IPS-18c (cell line): ENCODE measurements at regions not wholly inside any gene's neighbourhood (a gene's known extent, or its start where the extent isn't known, plus 50 kb on each side); places are given as distances from the start of the nearest gene placed in this dataset.

Source experiments
- H3K4me3 ChIP-seq: 2 replicates; pipeline ENCODE4 v1.7.0; 2013; ENCODE audit warnings: low read depth, mild to moderate bottlenecking, low read length, moderate library complexity; ENCODE audit not compliant: insufficient read depth
- H3K9me3 ChIP-seq: one replicate; pipeline ENCODE4 v1.6.1; 2013; ENCODE audit warnings: mild to moderate bottlenecking, low read length, moderate library complexity; ENCODE audit not compliant: control insufficient read depth, insufficient read depth

DNA sequence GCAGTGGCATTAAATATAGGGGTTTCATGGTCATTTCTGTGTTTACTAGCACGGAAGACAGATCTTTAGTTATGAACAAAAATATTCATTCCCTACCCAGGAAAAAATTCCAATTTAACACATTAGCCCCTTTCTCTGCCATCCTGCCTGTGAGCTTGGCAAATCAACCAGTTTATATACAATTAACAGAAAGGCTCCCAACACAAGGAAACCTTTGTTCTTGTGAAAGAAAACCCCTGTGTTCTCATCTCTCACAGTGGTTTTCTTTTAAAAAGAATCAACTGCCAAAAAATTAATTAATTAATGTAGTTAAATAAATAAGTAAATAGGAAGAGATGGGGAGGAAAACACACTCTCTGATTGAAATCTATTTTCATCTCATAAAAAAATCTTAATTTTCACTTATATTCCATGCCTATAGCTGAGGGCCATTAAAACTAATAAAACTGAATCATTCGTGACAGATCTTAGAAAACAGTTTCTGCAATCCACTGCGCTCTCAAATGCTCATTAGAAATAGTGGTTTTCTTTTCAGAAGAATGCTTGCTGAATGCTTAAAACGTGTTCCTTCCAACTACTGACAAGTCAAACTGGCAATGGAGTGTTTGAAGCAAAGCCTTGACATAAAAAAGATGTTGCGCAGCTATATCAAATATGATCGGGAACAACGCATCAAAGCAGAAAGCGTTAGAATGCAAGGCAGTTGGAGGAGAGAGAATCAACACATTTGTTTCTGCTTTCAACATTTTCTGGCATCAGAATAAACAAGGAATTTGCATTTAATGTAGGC lies 387.7 kb downstream of the TLR4 start:
- Histone ChIP-seq H3K4me3 (no peak overlapping the region), H3K9me3 (no peaks in the 10 kb centered on the region)

DNA sequence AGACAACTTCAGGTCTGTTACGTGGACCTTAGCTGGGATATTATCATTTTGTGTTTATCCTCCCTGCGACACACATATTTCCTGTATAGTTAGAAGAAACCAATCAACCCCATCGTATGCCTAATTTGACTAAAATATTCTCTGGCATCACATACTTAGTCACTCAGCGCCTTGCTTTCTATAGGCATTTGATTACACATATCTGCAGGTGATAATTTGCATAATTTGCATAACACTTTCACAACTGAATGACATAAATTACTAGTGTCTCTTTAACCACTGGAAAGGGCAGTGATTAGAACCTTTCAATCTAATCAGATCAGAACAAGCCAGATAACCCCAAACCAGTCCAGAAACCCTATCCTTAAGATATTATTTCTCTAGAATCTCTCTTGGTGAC lies 390.2 kb downstream of the TLR4 start:
- Histone ChIP-seq H3K4me3 (no peak overlapping the region), H3K9me3 (no peaks in the 10 kb centered on the region)

DNA sequence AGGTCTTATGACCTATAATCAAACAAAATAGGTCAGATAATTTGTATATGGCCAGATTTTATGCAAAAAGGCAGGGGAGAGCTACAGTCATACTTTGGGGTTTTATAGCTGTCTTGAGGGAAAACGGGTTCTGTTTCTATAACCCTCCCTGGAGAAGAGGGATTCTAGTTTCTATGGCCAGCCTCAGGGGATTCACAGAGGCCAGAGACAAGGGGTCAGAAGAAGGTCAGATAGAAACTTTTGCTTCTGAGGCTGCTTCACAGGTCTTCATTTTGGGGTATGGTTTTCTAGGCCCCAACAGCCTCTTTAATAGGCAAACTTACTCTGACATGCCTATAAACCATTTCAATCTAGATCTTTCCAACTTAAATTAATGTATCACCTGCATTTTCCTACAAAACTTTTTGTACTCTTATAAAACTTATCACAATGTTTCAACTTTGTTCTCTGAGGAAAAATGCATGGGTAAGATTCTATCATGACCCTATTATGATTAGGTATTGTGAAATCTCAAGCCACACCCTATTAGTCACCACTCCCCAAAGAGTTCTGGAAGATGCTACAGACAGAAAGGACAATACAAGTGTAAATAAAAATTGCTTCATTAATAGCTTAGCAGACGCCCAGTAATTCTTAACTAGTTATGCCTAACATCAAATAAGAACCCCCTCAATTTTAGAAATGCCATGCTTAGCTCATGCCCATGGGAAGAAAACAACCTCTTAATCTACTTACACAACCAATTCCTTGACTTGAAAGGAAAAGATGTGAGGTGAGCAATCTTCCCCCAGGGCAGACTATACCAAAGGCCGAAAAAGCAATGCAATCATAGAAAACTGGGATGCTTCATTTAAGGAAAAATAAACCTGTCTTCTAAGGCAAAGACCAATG lies 396.6 kb downstream of the TLR4 start:
- Histone ChIP-seq H3K9me3 (no peaks in the 10 kb centered on the region), H3K4me3 (no peak overlapping the region)

DNA sequence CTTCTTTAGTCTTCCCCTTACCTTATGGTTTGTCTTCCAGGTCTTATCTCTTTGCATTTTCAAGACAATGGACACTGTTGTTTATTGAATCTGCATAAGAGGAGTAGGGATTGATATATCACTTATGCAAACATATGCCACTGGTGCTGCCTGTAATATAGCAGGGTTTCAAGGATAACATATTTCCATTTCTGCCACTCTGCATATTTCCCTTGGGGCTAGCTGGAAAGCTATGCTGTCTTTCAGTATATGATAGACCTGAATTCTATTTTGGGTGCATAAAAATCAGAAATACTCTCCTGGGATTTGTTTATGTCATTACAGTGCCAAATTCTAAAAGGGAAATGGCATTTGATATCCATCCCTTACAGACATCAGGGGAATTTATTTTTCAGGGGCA lies 400.2 kb downstream of the TLR4 start:
- H3K4me3 ChIP-seq: no peak overlapping the region
- no peaks in the 10 kb centered on the region for H3K9me3 ChIP-seq

DNA sequence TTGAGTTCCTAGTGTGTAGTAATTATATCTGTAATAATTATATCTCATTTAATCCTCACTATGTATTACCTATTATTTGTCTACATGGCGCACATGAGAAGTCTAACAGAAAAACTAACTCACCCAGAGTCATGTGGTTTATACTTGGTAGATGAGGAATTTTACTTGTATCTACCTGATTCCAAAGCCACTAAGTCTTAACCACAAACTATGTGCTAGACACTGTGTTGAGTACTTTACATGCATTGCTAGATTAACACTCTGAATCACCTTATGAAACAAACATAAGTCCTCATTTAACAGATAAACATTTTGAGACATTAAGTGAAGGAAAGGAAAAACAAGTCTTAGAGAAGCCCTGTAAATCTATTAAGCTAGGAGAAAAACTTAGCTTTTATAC lies 404.8 kb downstream of the TLR4 start:
- Histone ChIP-seq H3K9me3 (no peaks in the 10 kb centered on the region), H3K4me3 (no peak overlapping the region)

DNA sequence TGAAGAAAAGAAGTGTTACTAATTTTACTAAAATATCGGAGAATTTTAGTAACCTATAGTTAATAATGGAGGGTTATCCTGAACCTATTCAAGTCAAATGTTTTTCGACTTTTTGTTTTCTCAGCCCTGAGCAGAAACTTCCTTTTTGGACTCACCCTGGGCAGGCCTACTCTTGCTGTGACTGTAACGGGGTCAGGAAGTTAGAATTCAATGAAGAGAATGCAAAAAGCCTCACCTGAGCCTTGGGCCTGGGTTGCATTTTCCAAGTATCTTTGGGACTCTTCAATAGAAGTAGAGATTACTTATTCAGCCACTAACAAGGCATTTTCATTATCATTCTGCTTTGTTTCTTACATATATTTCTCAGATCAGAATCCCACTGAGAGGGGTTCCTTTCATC lies 405.3 kb downstream of the TLR4 start:
- no peaks in the 10 kb centered on the region for H3K9me3 ChIP-seq
- H3K4me3 ChIP-seq: no peak overlapping the region

DNA sequence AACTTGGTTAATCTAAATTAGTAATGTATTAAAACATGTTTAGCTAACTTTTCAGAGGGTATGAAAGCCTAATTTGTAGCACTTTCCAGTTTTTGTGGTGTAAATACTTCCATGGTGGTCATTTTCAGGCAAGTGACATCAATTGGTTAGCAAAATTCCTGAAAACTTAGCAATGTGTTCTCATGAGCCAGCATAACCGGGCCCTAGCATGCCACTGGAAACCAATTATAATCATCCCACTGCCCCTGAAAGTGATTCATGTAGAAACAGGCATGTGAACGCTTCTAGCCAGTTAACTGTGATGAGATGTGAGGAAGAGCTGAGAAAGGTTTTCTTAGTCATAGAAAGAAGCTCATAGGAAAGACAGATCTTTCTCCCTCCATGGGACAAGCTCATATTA lies 417.2 kb downstream of the TLR4 start:
- Histone ChIP-seq H3K9me3 (no peaks in the 10 kb centered on the region), H3K4me3 (no peak overlapping the region)

DNA sequence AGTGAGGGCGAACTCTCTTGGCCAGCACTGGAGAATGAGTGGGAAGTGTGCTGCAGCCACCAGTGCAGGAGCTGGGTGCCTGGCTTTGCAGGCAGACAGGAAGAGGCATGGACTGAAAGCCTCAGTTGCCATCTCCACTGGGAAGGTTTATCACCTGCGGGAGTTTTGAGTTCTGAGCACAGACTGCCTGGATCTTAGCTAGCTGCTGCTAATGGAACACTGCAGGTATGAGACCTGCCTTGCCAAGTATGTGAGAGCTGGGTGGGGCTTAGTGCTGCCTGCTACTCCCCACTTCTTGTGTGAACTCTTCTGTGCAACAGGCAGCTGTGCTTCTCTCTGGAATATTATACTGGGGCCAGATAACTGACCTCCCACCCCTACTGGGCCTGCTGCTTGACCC lies 424.1 kb downstream of the TLR4 start:
- no peaks in the 10 kb centered on the region for H3K9me3 ChIP-seq
- H3K4me3 ChIP-seq: no peak overlapping the region

DNA sequence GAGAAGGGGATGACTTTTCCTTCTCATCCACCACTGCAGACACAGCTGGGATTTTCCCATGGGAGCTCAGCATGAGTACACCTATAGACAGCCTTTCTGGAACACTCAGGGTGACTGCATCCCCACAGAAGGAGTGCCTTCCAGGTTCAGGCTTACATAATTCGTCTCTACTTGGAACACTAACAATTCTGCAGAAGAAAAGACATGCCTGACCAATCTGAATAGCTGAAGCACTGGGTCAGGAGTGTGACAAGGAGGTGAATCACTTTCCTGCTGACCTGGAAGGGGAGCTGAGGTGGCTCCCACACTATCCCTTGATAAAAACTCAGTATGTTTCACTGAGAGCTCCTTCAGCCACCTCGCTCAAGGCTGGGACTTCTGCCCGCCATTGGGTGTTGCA lies 425.3 kb downstream of the TLR4 start:
- H3K4me3 ChIP-seq: no peak overlapping the region
- H3K9me3 ChIP-seq: no peaks in the 10 kb centered on the region

DNA sequence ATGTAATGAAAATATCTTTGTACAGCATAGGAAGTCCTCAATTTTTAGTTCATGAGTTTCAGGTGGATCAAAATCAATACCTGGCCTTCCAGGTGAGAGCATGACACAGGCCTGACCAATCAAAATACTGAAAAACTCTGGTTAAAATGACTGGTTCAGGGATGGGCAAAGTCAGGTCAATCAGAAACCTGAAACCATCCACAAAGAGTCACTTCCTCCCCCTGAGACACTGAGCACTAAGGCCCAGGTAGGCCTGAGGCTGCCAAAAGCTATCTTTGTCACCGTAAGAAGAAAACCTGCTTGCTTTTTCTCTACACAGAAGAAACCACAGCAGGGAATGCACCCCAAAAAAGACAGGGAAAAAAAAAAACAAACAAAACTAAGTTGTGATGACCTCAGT lies 444.8 kb downstream of the TLR4 start:
- H3K9me3 ChIP-seq: no peaks in the 10 kb centered on the region
- no peak overlapping the region for H3K4me3 ChIP-seq

DNA sequence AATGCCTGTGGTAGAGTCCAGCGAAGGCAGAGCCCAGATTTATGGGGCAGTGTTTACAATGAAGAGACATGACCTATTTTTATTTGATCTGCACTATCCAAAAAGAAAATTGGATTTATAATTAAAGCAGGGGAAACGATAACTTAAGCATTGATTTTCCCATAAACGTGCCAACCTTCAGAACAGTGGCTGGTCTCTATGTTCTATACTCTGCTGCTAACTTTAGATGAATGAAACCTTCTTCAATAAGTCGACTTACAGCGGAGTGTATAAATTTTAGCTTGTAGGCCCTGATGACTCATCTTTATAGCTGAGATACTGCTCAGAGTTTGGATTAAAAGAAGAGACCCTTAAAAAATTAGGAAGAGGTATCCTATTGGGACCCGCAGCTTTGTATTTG lies 452.6 kb downstream of the TLR4 start:
- Histone ChIP-seq H3K4me3 (no peak overlapping the region), H3K9me3 (no peaks in the 10 kb centered on the region)

DNA sequence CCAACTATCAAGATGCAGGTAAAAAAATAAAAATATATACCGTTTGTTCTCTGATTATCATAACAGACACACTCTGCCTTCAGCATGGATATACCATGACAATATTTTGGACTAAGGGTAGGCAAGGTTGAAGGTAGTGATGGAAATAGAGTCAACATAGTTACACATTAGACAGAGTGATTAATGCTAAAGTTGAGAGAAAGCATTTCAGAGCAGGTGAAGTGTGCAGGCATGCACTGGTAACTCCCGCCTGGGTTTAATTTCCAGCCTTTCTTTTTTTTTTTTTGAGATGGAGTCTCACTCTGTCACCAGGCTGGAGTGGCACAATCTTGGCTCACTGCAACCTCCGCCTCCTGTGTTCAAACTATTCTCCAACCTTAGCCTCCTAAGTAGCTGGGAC lies 458.5 kb downstream of the TLR4 start:
- Histone ChIP-seq H3K4me3 (no peak overlapping the region), H3K9me3 (no peaks in the 10 kb centered on the region)

DNA sequence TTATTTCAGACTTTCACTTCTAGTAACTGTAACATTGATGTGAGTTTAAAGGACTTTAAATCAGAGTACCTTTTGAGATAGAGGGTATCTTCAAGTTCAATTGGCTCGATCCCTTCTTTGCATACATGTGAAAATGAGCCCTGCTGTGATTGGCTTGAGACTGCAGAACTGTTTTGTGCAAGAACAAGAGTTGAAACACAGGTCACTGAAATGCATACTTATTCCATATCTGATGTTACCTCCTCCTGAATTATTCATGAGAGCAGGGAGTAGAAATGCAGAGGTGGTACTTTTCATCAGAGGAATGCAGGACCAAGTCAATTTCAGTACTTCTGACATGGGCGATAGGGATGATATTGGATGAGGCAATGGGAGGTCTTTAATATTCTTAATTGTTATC lies 459.5 kb downstream of the TLR4 start:
- H3K9me3 ChIP-seq: no peaks in the 10 kb centered on the region

DNA sequence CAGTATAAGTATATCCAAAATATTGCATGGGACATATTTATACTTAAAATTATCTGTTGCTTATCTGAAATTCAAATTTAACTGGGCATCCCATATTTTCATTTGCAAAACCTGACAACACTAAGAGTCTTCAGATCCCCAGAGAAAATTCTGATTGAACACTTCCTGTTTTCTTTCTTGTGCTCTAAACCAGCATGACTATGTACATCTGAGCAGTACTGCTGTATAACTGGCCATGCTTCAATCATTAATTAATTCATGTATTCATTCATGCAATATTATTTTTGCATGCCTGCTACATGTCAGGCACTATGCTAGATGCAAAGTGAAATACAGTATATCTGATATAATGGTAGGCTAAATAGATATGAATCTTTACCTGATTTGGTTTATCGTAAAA lies 461.2 kb downstream of the TLR4 start:
- H3K9me3 ChIP-seq: no peaks in the 10 kb centered on the region
- H3K4me3 ChIP-seq: no peak overlapping the region

More for the DNA sequence above, 459.5 kb downstream of the TLR4 start:
- no peak overlapping the region for H3K4me3 ChIP-seq

DNA sequence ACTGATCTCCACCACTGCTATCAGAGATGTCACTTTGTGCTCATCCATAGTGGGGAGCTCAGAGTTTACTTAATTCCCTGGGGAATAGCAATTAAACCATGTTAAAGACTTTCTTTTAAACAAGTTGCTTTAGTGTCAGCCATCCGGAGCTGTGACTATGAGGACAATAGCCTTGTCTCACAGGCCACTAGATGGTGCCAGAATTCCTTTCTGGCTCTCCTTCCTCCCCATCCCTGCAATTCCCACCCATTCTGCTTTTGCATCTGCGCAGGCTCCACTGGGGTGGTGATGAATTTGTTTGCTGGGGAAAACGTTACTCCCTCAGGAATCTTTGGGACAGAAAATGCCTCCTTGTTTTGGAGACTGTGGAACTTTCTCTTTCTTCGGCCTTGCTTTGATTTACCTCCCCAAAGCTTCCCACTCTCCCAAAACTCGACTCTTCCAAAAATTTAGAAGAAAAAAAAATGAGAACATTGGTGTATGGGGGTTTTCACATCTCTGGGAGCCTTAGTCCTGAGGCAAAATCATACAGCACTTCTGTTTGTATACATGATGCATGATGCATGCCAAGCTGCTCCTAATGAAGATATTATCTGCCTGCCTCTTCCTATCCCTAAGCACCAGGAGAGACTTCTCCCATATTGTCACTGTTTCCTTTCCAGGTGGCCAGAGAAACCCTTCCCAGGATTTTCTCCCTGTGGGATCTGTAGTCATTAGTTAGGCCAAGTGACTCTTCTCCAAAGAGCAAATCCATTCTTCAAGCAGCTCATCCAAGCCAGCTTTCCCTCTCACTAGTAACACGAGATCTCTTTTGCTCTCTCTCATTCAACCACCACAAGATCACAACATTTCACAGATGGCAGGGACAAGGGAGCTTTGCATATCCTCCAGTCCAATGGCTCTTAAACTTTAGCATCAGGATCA lies 466.1 kb downstream of the TLR4 start:
- H3K4me3 ChIP-seq: no peak overlapping the region
- no peaks in the 10 kb centered on the region for H3K9me3 ChIP-seq

DNA sequence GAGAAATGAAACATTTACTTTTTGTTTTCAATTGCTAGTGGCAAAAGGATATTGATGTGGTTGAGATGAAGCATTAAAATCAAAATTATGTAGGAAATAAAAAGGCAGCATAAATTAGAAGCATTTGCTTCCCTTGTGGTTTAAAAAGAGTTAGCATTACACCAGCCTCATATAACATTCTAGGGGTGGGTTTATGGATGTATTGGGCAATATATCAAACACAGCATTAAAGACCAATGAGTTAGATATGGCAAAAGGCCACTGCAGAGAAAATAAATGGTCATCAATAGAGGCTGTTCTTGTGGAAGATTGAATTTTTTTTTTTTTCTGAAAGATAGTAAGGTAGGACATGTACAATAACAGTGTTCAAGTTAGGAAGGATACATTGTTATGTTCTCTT lies 473.0 kb downstream of the TLR4 start:
- Histone ChIP-seq H3K9me3 (no peaks in the 10 kb centered on the region), H3K4me3 (no peak overlapping the region)

DNA sequence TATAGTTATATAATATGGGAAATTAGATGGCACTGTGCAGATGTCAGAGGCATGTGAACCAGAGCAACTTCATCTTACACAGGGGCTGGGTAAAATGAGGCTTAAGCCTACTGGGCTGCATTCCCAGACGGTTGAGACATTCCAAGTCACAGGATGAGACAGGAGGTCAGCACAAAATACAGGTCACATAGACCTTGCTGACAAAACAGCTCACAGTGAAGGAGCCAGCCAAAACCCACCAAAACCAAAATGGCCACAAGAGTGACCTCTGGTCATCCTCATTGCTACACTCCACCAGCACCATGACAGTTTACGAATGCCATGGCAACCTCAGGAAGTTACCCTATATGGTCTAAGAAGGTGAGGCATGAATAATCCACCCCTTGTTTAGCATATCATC lies 479.4 kb downstream of the TLR4 start:
- no peak overlapping the region for H3K4me3 ChIP-seq
- H3K9me3 ChIP-seq: no peaks in the 10 kb centered on the region
